Neural progenitor cell (in vitro differentiated cells): ENCODE measurements at regions not wholly inside any gene's neighbourhood (a gene's known extent, or its start where the extent isn't known, plus 50 kb on each side); places are given as distances from the start of the nearest gene placed in this dataset.
A peak's percentile ranks its signal among the peaks of the same experiment; 100 is the strongest.
"Not testable (repeated sequence)": the region's sequence is repeated elsewhere in the genome, so short reads cannot be mapped to it uniquely, and the experiment has no call there.

Experiments
- DNase-seq: peaks from one replicate; pipeline ENCODE4 v3.0.0-alpha.2; 2016; ENCODE audit warnings: low spot score
- H2AFZ ChIP-seq: fragments of 200-600 bp; sonication (generic); replicated peaks from 2 replicates; pipeline ENCODE4 v1.6.1; 2016; ENCODE audit warnings: antibody characterized with exemption
- H3F3A ChIP-seq: fragments of 200-600 bp; sonication (generic); 2 replicates; pipeline ENCODE4 v1.6.1; 2016; ENCODE audit warnings: antibody characterized with exemption, low read depth
- H3K27ac ChIP-seq: fragments of 200-600 bp; sonication (generic); 2 replicates; pipeline ENCODE4 v1.5.1; 2016; ENCODE audit warnings: mild to moderate bottlenecking
- H3K27me3 ChIP-seq: fragments of 200-600 bp; sonication (generic); 2 replicates; pipeline ENCODE4 v1.6.1; 2016; ENCODE audit warnings: mild to moderate bottlenecking, moderate library complexity
- H3K36me3 ChIP-seq: fragments of 200-600 bp; sonication (generic); 2 replicates; pipeline ENCODE4 v1.5.1; 2016
- H3K4me1 ChIP-seq: fragments of 200-600 bp; sonication (generic); 2 replicates; pipeline ENCODE4 v1.6.1; 2016; ENCODE audit warnings: mixed run types
- H3K4me2 ChIP-seq: fragments of 200-600 bp; sonication (generic); 2 replicates; pipeline ENCODE4 v1.6.1; 2016
- H3K4me3 ChIP-seq: fragments of 200-600 bp; sonication (generic); 2 replicates; pipeline ENCODE4 v1.5.1; 2016
- H3K79me2 ChIP-seq: fragments of 200-600 bp; sonication (generic); 2 replicates; pipeline ENCODE4 v1.6.1; 2016; ENCODE audit warnings: low read depth
- H3K9ac ChIP-seq: fragments of 200-600 bp; sonication (generic); 2 replicates; pipeline ENCODE4 v1.6.1; 2016
- H3K9me3 ChIP-seq: fragments of 200-600 bp; sonication (generic); 2 replicates; pipeline ENCODE4 v1.5.1; 2016; ENCODE audit warnings: low read depth
- H4K20me1 ChIP-seq: fragments of 200-600 bp; sonication (generic); 2 replicates; pipeline ENCODE4 v1.6.1; 2016; ENCODE audit warnings: low read depth
- H3K27ac Mint-ChIP-seq: 3 replicates; pipeline ENCODE4 v1.8.0; 2021; ENCODE audit warnings: mixed read lengths
- H3K27me3 Mint-ChIP-seq: 2 replicates; pipeline ENCODE4 v1.8.0; 2022; ENCODE audit warnings: low read depth, mild to moderate bottlenecking, inconsistent platforms, moderate library complexity, mixed read lengths; ENCODE audit not compliant: insufficient read depth
- H3K36me3 Mint-ChIP-seq: 3 replicates; pipeline ENCODE4 v1.8.0; 2021; ENCODE audit warnings: mixed read lengths
- H3K4me1 Mint-ChIP-seq: 3 replicates; pipeline ENCODE4 v1.8.0; 2021; ENCODE audit warnings: mixed read lengths
- H3K4me3 Mint-ChIP-seq: 3 replicates; pipeline ENCODE4 v1.8.0; 2021; ENCODE audit warnings: mild to moderate bottlenecking, moderate library complexity, mixed read lengths
- H3K9me3 Mint-ChIP-seq: 3 replicates; pipeline ENCODE4 v1.8.0; 2020; ENCODE audit warnings: mixed read lengths
- EZH2 ChIP-seq: fragments of 200-600 bp; sonication (generic); IDR thresholded peaks from 2 replicates; pipeline ENCODE4 v1.6.1; 2017; ENCODE audit warnings: antibody characterized with exemption, mild to moderate bottlenecking, moderate library complexity
- EZH2phosphoT487 ChIP-seq: fragments of 200-600 bp; sonication (generic); IDR thresholded peaks from 2 replicates; pipeline ENCODE4 v1.6.1; 2017; ENCODE audit warnings: antibody characterized with exemption
- TF ChIP-seq, protein P1 (sequence below): fragments of 200-600 bp; sonication (generic); IDR thresholded peaks from 2 replicates; pipeline ENCODE4 v1.5.1; 2017; ENCODE audit warnings: antibody characterized with exemption, mild to moderate bottlenecking

DNA sequence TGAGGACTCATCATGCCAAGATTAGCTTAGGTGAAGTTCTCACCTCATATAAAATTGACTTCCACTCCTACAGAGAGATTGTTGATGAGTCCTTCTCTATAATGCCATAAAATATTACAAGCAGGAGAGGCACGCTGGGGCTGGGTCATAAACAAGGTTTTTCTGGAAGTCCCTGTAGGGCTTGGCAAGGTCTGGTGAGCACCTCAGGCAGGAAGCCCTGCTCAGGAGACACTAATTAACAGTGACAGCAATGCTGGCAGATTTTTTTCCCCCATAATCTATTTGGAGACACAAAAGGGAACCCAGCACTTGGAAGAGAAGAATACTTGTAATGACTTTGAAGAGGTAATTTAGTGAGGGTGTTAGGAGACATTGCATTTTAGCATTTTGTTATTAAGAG lies 118.7 kb downstream of the DIRAS2 start:
- no peak for DNase-seq
- no peaks in the 10 kb centered on the region for H3K27me3 ChIP-seq
- no peak overlapping the region for H3K9ac ChIP-seq
- H3K4me1 ChIP-seq = no peaks in the 10 kb centered on the region
- no peak overlapping the region for H3K27ac Mint-ChIP-seq
- no peaks in the 10 kb centered on the region for H3F3A ChIP-seq
- no peak overlapping the region for H3K4me3 Mint-ChIP-seq
- no peak overlapping the region for H2AFZ ChIP-seq
- no peaks in the 10 kb centered on the region for H3K36me3 Mint-ChIP-seq
- TF ChIP-seq EZH2phosphoT487 (no peak), EZH2 (no peak)
- TF ChIP-seq, protein P1, sequence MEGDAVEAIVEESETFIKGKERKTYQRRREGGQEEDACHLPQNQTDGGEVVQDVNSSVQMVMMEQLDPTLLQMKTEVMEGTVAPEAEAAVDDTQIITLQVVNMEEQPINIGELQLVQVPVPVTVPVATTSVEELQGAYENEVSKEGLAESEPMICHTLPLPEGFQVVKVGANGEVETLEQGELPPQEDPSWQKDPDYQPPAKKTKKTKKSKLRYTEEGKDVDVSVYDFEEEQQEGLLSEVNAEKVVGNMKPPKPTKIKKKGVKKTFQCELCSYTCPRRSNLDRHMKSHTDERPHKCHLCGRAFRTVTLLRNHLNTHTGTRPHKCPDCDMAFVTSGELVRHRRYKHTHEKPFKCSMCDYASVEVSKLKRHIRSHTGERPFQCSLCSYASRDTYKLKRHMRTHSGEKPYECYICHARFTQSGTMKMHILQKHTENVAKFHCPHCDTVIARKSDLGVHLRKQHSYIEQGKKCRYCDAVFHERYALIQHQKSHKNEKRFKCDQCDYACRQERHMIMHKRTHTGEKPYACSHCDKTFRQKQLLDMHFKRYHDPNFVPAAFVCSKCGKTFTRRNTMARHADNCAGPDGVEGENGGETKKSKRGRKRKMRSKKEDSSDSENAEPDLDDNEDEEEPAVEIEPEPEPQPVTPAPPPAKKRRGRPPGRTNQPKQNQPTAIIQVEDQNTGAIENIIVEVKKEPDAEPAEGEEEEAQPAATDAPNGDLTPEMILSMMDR = no peak
- H3K36me3 ChIP-seq = no peaks in the 10 kb centered on the region
- no peaks in the 10 kb centered on the region for H3K79me2 ChIP-seq
- H4K20me1 ChIP-seq = no peaks in the 10 kb centered on the region
- H3K9me3 Mint-ChIP-seq = peaks cover 3% of the 10 kb centered on the region
- H3K4me3 ChIP-seq = no peak overlapping the region
- H3K4me1 Mint-ChIP-seq = peaks cover 7% of the 10 kb centered on the region
- H3K27ac ChIP-seq = no peak overlapping the region
- H3K4me2 ChIP-seq = no peak overlapping the region
- no peaks in the 10 kb centered on the region for H3K9me3 ChIP-seq
- H3K27me3 Mint-ChIP-seq = no peaks in the 10 kb centered on the region

DNA sequence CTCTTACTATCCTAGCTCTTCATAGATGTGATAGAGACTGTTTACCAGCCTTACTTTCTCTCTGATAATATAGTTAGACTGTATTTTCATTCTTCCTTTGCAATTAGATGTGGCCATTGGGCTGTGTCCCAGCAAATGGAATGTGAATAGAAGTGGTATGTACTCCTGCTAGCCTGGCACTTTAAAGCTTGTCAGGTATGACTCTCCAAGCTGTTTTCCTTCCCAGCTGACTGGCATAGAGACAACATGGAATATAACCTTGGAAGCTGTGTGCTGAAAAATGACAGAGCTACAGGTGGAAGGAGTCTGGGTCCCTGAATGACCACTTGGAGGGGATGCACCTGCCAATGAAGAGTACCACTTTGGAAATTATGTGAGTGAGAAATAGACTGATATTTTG lies 116.2 kb downstream of the DIRAS2 start:
- H3K9ac ChIP-seq = no peak overlapping the region
- Mint-ChIP-seq H3K27me3 (no peaks in the 10 kb centered on the region), H3K36me3 (no peaks in the 10 kb centered on the region), H3K4me1 (peaks cover 7% of the 10 kb centered on the region), H3K27ac (no peak overlapping the region), H3K9me3 (peaks cover 3% of the 10 kb centered on the region), H3K4me3 (no peak overlapping the region)
- H3K4me2 ChIP-seq = no peak overlapping the region
- TF ChIP-seq EZH2 (no peak), EZH2phosphoT487 (no peak)
- TF ChIP-seq, protein P1 = no peak
- H3K27me3 ChIP-seq = no peaks in the 10 kb centered on the region
- H3K36me3 ChIP-seq = no peaks in the 10 kb centered on the region
- H3K4me1 ChIP-seq = no peaks in the 10 kb centered on the region
- DNase-seq = no peak
- H3K9me3 ChIP-seq = no peaks in the 10 kb centered on the region
- H2AFZ ChIP-seq = no peak overlapping the region
- H3K4me3 ChIP-seq = no peak overlapping the region
- H3K27ac ChIP-seq = no peak overlapping the region
- H3F3A ChIP-seq = no peaks in the 10 kb centered on the region
- no peaks in the 10 kb centered on the region for H4K20me1 ChIP-seq
- no peaks in the 10 kb centered on the region for H3K79me2 ChIP-seq

DNA sequence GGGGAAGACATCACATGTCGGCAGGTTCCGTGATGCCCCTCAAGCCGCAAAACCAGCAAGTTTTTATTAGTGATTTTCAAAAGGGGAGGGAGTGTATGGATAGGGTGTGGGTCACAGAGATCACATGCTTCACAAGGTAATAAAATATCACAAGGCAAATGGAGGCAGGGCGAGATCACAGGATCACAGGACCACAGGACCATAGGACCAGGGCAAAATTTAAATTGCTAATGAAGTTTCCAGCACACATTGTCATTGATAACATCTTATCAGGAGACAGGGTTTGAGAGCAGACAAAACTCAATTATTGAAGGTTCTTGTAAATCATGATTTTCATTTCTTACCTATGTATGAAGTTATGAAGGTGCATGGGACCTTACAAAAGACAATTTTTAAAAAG lies 106.5 kb downstream of the DIRAS2 start:
- not testable (repeated sequence) for H3K4me2 ChIP-seq, H4K20me1 ChIP-seq, DNase-seq, H3F3A ChIP-seq, H3K9ac ChIP-seq, H3K79me2 ChIP-seq, H3K36me3 Mint-ChIP-seq, H3K9me3 Mint-ChIP-seq, H3K9me3 ChIP-seq, H3K27ac ChIP-seq, H3K27me3 ChIP-seq, H3K4me3 ChIP-seq, H3K36me3 ChIP-seq, H3K4me1 ChIP-seq, H3K27ac Mint-ChIP-seq, H3K4me3 Mint-ChIP-seq, H3K4me1 Mint-ChIP-seq, H3K27me3 Mint-ChIP-seq
- H2AFZ ChIP-seq = peak overlapping the region; percentile 24

DNA sequence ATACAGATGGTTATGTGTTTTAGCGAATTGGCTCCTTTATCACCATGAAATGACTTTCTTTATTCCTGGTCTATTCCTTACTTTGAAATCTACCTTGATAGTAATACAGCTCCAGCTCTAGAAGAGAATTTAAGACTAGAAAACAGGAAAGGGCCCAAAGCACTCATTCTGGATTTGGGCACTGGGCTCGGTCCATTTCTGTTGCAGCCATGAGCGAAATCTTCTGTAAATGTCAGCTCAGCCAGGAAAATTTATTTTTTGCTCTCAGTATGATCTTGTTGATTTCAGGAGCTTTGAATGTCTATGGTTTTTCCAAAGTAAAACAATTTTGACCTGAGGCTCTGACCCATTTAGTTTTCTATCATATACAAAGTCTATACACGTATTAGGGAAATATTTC lies 104.1 kb downstream of the DIRAS2 start:
- no peaks in the 10 kb centered on the region for H3K9me3 Mint-ChIP-seq
- H3K4me1 Mint-ChIP-seq = peaks cover 9% of the 10 kb centered on the region
- Histone ChIP-seq H3K4me2 (no peak overlapping the region), H2AFZ (no peak overlapping the region), H3K27me3 (no peaks in the 10 kb centered on the region), H3F3A (no peaks in the 10 kb centered on the region), H4K20me1 (no peaks in the 10 kb centered on the region), H3K36me3 (no peaks in the 10 kb centered on the region), H3K79me2 (no peaks in the 10 kb centered on the region), H3K4me1 (no peaks in the 10 kb centered on the region), H3K9me3 (no peaks in the 10 kb centered on the region), H3K4me3 (no peak overlapping the region), H3K9ac (no peak overlapping the region), H3K27ac (no peak overlapping the region)
- H3K27me3 Mint-ChIP-seq = no peaks in the 10 kb centered on the region
- H3K36me3 Mint-ChIP-seq = no peaks in the 10 kb centered on the region
- H3K4me3 Mint-ChIP-seq = no peak overlapping the region
- TF ChIP-seq, protein P1 = no peak
- TF ChIP-seq EZH2 (no peak), EZH2phosphoT487 (no peak)
- H3K27ac Mint-ChIP-seq = no peak overlapping the region
- no peak for DNase-seq
